ENCODE measurements at regions not wholly inside any gene's neighbourhood (a gene's known extent, or its start where the extent isn't known, plus 50 kb on each side); places are given as distances from the start of the nearest gene placed in this dataset.

GRCh38 chr18:47461406-47461948, 210.0 kb upstream of the SKOR2 start:
- TF ChIP-seq CTCF (IDR thresholded peaks at IDR 0.05) (no peak), POLR2A (IDR thresholded peaks at IDR 0.05) (no peak), EP300 (IDR thresholded peaks at IDR 0.05) (no peak)
- no peak overlapping the region for H3K27ac ChIP-seq
- no peak for DNase-seq (ENCODE audit: low spot score in 2 of 2)
- WGBS, 2 donors = 73 to 76% methylated on average over 6 of the region's 6 CpGs
- no peaks in the 10 kb centered on the region for H3K27me3 ChIP-seq
- no peak overlapping the region for H3K4me3 ChIP-seq
- H3K36me3 ChIP-seq = no peaks in the 10 kb centered on the region
- no peaks in the 10 kb centered on the region for H3K9me3 ChIP-seq
- H3K4me1 ChIP-seq = no peaks in the 10 kb centered on the region

- no peak for TF ChIP-seq EP300 (IDR thresholded peaks at IDR 0.05)
- no peak for TF ChIP-seq CTCF (IDR thresholded peaks at IDR 0.05)
- no peak for TF ChIP-seq POLR2A (IDR thresholded peaks at IDR 0.05)
- Histone ChIP-seq H3K36me3 (no peaks in the 10 kb centered on the region), H3K9me3 (no peaks in the 10 kb centered on the region), H3K4me3 (no peak overlapping the region), H3K27me3 (no peaks in the 10 kb centered on the region), H3K4me1 (no peaks in the 10 kb centered on the region), H3K27ac (no peak overlapping the region)
- DNase-seq (ENCODE audit: low spot score in 2 of 2) = no peak
Measured at GRCh38 chr18:47458483-47458882, 207.0 kb upstream of the SKOR2 start.

DNA sequence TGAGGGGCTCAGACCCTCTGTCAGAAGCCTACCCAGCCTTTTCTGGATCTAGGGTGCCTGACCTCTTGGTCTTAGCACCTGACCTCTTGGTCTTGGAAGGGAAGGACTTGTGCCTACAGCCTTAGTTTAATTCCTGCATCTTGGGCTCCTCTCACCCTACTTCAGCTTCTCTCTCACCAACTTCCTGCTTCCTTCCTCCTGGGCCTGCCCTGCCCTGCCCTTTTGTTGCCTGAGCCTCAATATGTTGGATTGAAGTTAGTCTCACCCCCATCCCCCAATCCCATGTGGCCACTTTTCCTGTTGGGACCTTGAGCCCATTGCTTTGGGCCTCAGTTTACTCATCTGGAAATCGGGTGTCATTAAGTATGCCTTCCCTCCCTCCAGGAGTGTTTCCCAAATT, 206.2 kb upstream of the SKOR2 start:
- DNase-seq (ENCODE audit: low spot score in 2 of 2) = no peak
- 74 to 80% methylated on average over 1 of the region's 1 CpG for WGBS, 2 donors
- no peaks in the 10 kb centered on the region for H3K27me3 ChIP-seq
- no peaks in the 10 kb centered on the region for H3K36me3 ChIP-seq
- no peak for TF ChIP-seq CTCF (IDR thresholded peaks at IDR 0.05)
- TF ChIP-seq EP300 (IDR thresholded peaks at IDR 0.05) = no peak
- TF ChIP-seq POLR2A (IDR thresholded peaks at IDR 0.05) = no peak
- no peaks in the 10 kb centered on the region for H3K9me3 ChIP-seq
- no peak overlapping the region for H3K27ac ChIP-seq
- no peaks in the 10 kb centered on the region for H3K4me1 ChIP-seq
- H3K4me3 ChIP-seq = no peak overlapping the region

- Histone ChIP-seq H3K4me3 (no peak overlapping the region), H3K9me3 (no peaks in the 10 kb centered on the region), H3K27ac (no peak overlapping the region), H3K27me3 (no peaks in the 10 kb centered on the region), H3K4me1 (no peaks in the 10 kb centered on the region), H3K36me3 (no peaks in the 10 kb centered on the region)
- DNase-seq (ENCODE audit: low spot score in 2 of 2) = no peak
- TF ChIP-seq EP300 (IDR thresholded peaks at IDR 0.05) (no peak), CTCF (IDR thresholded peaks at IDR 0.05) (no peak), POLR2A (IDR thresholded peaks at IDR 0.05) (no peak)
- 81 to 84% methylated on average over 4 of the region's 4 CpGs for WGBS, 2 donors
Measured at GRCh38 chr18:47453038-47453437, 201.6 kb upstream of the SKOR2 start.

DNA sequence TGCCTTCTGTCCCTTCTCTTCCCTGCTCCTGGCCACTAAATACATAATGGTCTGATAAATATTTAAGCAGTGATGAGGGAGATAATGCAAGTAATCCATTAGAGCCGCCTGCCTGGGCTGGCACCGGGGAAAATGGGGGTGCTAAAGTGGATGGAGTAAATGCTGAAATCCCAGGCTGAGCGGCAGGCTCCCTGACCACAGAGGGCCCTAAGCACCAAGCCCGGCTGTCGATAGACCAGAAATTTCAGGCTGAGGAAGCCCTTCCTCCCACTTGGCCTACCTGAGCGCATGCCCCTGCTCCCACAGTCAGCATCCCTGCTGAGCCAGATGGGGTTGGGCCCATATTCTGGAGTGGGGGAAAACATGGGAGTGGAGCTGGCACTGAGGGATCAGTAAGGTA, 197.5 kb upstream of the SKOR2 start:
- Histone ChIP-seq H3K4me3 (no peak overlapping the region), H3K9me3 (peaks cover 0 to 20% (median 0%) of the 10 kb centered on the region in 4 donors), H3K27me3 (no peaks in the 10 kb centered on the region), H3K36me3 (no peaks in the 10 kb centered on the region), H3K4me1 (no peaks in the 10 kb centered on the region), H3K27ac (no peak overlapping the region)
- no peak for DNase-seq (ENCODE audit: low spot score in 2 of 2)
- 81 to 84% methylated on average over 6 of the region's 6 CpGs for WGBS, 2 donors
- TF ChIP-seq POLR2A (IDR thresholded peaks at IDR 0.05) (no peak), EP300 (IDR thresholded peaks at IDR 0.05) (no peak), CTCF (IDR thresholded peaks at IDR 0.05) (no peak)

Measured in tibial nerve (tissue), 4 donors.